A549 (cell line): ENCODE measurements at regions not wholly inside any gene's neighbourhood (a gene's known extent, or its start where the extent isn't known, plus 50 kb on each side); places are given as distances from the start of the nearest gene placed in this dataset.

Source experiments
- ATAC-seq, 2 experiments: fragments of 200-7000 bp in 1 of 2; fragments of >200 bp in 1 of 2; cut with Nextera tagmentation in 1 of 2; cut with Tn5 transposase in 1 of 2; 3 replicates each; pipeline versions ENCODE4 v1.8.0 to v1.9.1; 2018 to 2020; ENCODE audit warnings: mild to moderate bottlenecking in 1 of 2, moderate library complexity in 1 of 2
- CTCF ChIA-PET: fragments of 300-600 bp; sonication (Branson Sonifier 250); formaldehyde crosslinking; extraction: SDS; loops from one replicate; lab custom pipeline; 2021; ENCODE audit warnings: antibody characterized with exemption, inconsistent platforms; lab: Yijun Ruan, JAX
- POLR2A ChIA-PET: fragments of 350-600 bp; formaldehyde crosslinking; extraction: SDS; loops from one replicate; lab custom pipeline; 2021; ENCODE audit warnings: antibody characterized with exemption, inconsistent platforms; lab: Yijun Ruan, JAX
- DNase-seq, 2 experiments: peaks; one replicate each; pipeline versions ENCODE4 v3.0.0 to v3.0.0-alpha.2; 2011 to 2016; ENCODE audit warnings: low read depth in 1 of 2, low spot score in 1 of 2
- FAIRE-seq: peaks from 2 replicates; lab custom pipeline; 2011; peaks lifted over from hg19 to GRCh38; lab: Jason Lieb, UNC
- H3K27ac ChIP-seq, 2 experiments: fragments of >200 bp; sonication (Bioruptor Twin); formaldehyde crosslinking; 3 replicates each; pipeline ENCODE4 v1.5.1; 2016 to 2017
- H3K4me1 ChIP-seq: fragments of >200 bp; sonication (Bioruptor Twin); formaldehyde crosslinking; 3 replicates; pipeline ENCODE4 v1.6.1; 2016
- H3K4me2 ChIP-seq: fragments of >200 bp; sonication (Bioruptor Twin); formaldehyde crosslinking; 3 replicates; pipeline ENCODE4 v1.6.1; 2016
- H3K4me3 ChIP-seq: fragments of >200 bp; sonication (Bioruptor Twin); formaldehyde crosslinking; 3 replicates; pipeline ENCODE4 v1.5.1; 2016
- H3K9me3 ChIP-seq: fragments of >200 bp; sonication (Bioruptor Twin); formaldehyde crosslinking; 3 replicates; pipeline ENCODE4 v1.6.1; 2016
- ATOH8 ChIP-seq: fragments of 250-450 bp; sonication (Bioruptor Pico); IDR thresholded peaks from 2 replicates; pipeline ENCODE4 v1.5.0; 2020; ENCODE audit warnings: low read depth, mild to moderate bottlenecking, moderate library complexity
- BCL3 ChIP-seq: fragments of >200 bp; sonication (Bioruptor Twin); formaldehyde crosslinking; IDR thresholded peaks from 3 replicates; pipeline ENCODE4 v1.6.1; 2016
- CBX8 ChIP-seq: fragments of 200-600 bp; sonication (generic); IDR thresholded peaks from 2 replicates; pipeline ENCODE4 v1.6.1; 2016
- CTCF ChIP-seq: fragments of >200 bp; sonication (Bioruptor Twin); formaldehyde crosslinking; IDR thresholded peaks from 3 replicates; pipeline ENCODE4 v1.5.1; 2016
- EHF ChIP-seq: fragments of 250-450 bp; sonication (Bioruptor Pico); IDR thresholded peaks from 2 replicates; pipeline ENCODE4 v1.5.0; 2020; ENCODE audit warnings: mild to moderate bottlenecking
- ELK1 ChIP-seq: fragments of 150-350 bp; IDR thresholded peaks from 2 replicates; pipeline ENCODE4 v1.6.1; 2014; ENCODE audit warnings: low read depth, mild to moderate bottlenecking, low read length
- GATA3 ChIP-seq: IDR thresholded peaks from 2 replicates; pipeline ENCODE4 v1.6.1; 2012; ENCODE audit warnings: borderline replicate concordance
- HEYL ChIP-seq: fragments of 250-450 bp; sonication (Bioruptor Pico); IDR thresholded peaks from 2 replicates; pipeline ENCODE4 v1.8.0; 2021; ENCODE audit warnings: mild to moderate bottlenecking, moderate library complexity
- HMGXB4 ChIP-seq: fragments of 250-450 bp; sonication (Bioruptor Pico); IDR thresholded peaks from 2 replicates; pipeline ENCODE4 v1.5.0; 2021; ENCODE audit warnings: mild to moderate bottlenecking, moderate library complexity, borderline replicate concordance
- HOXA7 ChIP-seq: fragments of 250-450 bp; sonication (Bioruptor Pico); IDR thresholded peaks from 2 replicates; pipeline ENCODE4 v1.5.0; 2020; ENCODE audit warnings: mild to moderate bottlenecking, moderate library complexity
- HOXB5 ChIP-seq: fragments of 250-450 bp; sonication (Bioruptor Pico); IDR thresholded peaks from 2 replicates; pipeline ENCODE4 v1.5.0; 2020; ENCODE audit warnings: mild to moderate bottlenecking, moderate library complexity
- JUN ChIP-seq, 2 experiments: fragments of >200 bp; sonication (Bioruptor Twin); formaldehyde crosslinking; IDR thresholded peaks; 2 replicates in 1 of 2; 3 replicates in 1 of 2; pipeline ENCODE4 v1.6.1; 2016 to 2017
- NR3C1 ChIP-seq: fragments of >200 bp; sonication (Bioruptor Twin); formaldehyde crosslinking; IDR thresholded peaks from 3 replicates; pipeline ENCODE4 v1.6.1; 2017
- RAD21 ChIP-seq, 2 experiments: fragments of >200 bp in 1 of 2; sonication (Bioruptor Twin) in 1 of 2; formaldehyde crosslinking in 1 of 2; IDR thresholded peaks in 1 of 2; conservative IDR thresholded peaks in 1 of 2; 2 replicates in 1 of 2; 3 replicates in 1 of 2; pipeline ENCODE4 v1.6.1; 2012 to 2018; ENCODE audit warnings: inconsistent platforms in 1 of 2
- RFX5 ChIP-seq: fragments of 450-650 bp; IDR thresholded peaks from 2 replicates; pipeline ENCODE4 v1.7.1; 2014; ENCODE audit warnings: antibody characterized with exemption, mild to moderate bottlenecking, moderate library complexity
- SMC3 ChIP-seq: fragments of >200 bp; sonication (Bioruptor Twin); formaldehyde crosslinking; IDR thresholded peaks from 3 replicates; pipeline ENCODE4 v1.6.1; 2018; ENCODE audit warnings: inconsistent platforms
- TP53 ChIP-seq: fragments of 250-450 bp; sonication (Bioruptor Pico); IDR thresholded peaks from 2 replicates; pipeline ENCODE4 v1.5.0; 2021; ENCODE audit warnings: mild to moderate bottlenecking, moderate library complexity
- ZNF302 ChIP-seq: fragments of 250-450 bp; sonication (Bioruptor Pico); IDR thresholded peaks from 2 replicates; pipeline ENCODE4 v1.9.0; 2021; ENCODE audit warnings: inconsistent platforms, mild to moderate bottlenecking, moderate library complexity
- WGBS: methylation state at CpG from one replicate; pipeline ENCODE4 v1.1.6; 2017; ENCODE audit errors: missing lambda C conversion rate; 5-methylcytosine and 5-hydroxymethylcytosine counted together

- no peak for TF ChIP-seq EHF (CRISPR knock-in tag)
- TF ChIP-seq, all 56 proteins: peak for 0
- ATAC-seq (no peak), DNase-seq (no peak), FAIRE-seq (no peak)
- Histone ChIP-seq H3K4me1 (peaks cover 24% of the 10 kb centered on the region), H3K4me2 (no peak overlapping the region), H3K27ac (no peak overlapping the region), H3K9me3 (no peaks in the 10 kb centered on the region), H3K4me3 (no peak overlapping the region)
- POLR2A ChIA-PET = no interaction called here
- 91% methylated on average over 2 of the region's 2 CpGs for WGBS
- CTCF ChIA-PET = no interaction called here
These were observed 674.6 kb downstream of the LMO4 start for GRCh38 chr1:88003255-88003654.

- 73% methylated on average over 1 of the region's 1 CpG for WGBS
- no peaks in the 10 kb centered on the region for H3K9me3 ChIP-seq
- CTCF ChIA-PET = no interaction called here
These were observed 674.2 kb upstream of the PKN2 start for GRCh38 chr1:88009916-88010315.

More at GRCh38 chr1:88009916-88010315, 674.2 kb upstream of the PKN2 start:
- no peak for FAIRE-seq
- Histone ChIP-seq H3K27ac (no peak overlapping the region), H3K4me3 (no peak overlapping the region), H3K4me1 (peaks cover 7% of the 10 kb centered on the region; the same call in 1 of the 3 replicates), H3K4me2 (no peak overlapping the region)
- TF ChIP-seq ZNF302 (CRISPR knock-in tag) = no peak
- no peak for TF ChIP-seq BCL3
- TF ChIP-seq HOXA7 = no peak
- TF ChIP-seq RAD21 (conservative IDR thresholded peaks at IDR 0.05 in 1 of 2, IDR thresholded peaks at IDR 0.05 in 1 of 2) = no peak
- TF ChIP-seq HMGXB4 (CRISPR knock-in tag) = no peak
- no peak for TF ChIP-seq RFX5
- no peak for TF ChIP-seq HOXB5 (CRISPR knock-in tag)
- no peak for TF ChIP-seq SMC3
- no peak for TF ChIP-seq CTCF
- TF ChIP-seq GATA3 = no peak
- no peak for TF ChIP-seq CBX8
- no peak for TF ChIP-seq ATOH8
- no peak for TF ChIP-seq TP53
- TF ChIP-seq HEYL (CRISPR knock-in tag) = no peak
- no peak for TF ChIP-seq JUN (IDR thresholded peaks at IDR 0.05)
- no peak for TF ChIP-seq NR3C1
- TF ChIP-seq ELK1 = no peak
- POLR2A ChIA-PET = no interaction called here
- no peak for DNase-seq
- ATAC-seq = no peak
